HCT116 (cell line): ENCODE measurements at regions not wholly inside any gene's neighbourhood (a gene's known extent, or its start where the extent isn't known, plus 50 kb on each side); places are given as distances from the start of the nearest gene placed in this dataset.

Source experiments
- ATAC-seq: fragments of 200-7000 bp; cut with Tn5 transposase; 2 replicates; pipeline ENCODE4 v1.9.1; 2020; ENCODE audit warnings: mild to moderate bottlenecking, moderate library complexity
- BruUV-seq: library from RNA; stranded (reverse); fragments of 400-500 nt; replicated peaks from 2 replicates; lab custom pipeline; 2021; lab: Mats Ljungman, UMichigan
- CTCF ChIA-PET: fragments of 300-600 bp; sonication (Branson Sonifier 250); formaldehyde crosslinking; loops from one replicate; lab custom pipeline; 2021; ENCODE audit warnings: antibody characterized with exemption; lab: Charles Lee
- POLR2A ChIA-PET: fragments of 300-600, 350-600 bp; sonication (Branson Sonifier 250); formaldehyde crosslinking; loops from one replicate; lab custom pipeline; 2021; ENCODE audit warnings: antibody characterized with exemption; lab: Charles Lee
- RAD21 ChIA-PET, 2 experiments: fragments of 300-600 bp; sonication (Branson Sonifier 250); formaldehyde crosslinking; loops; one replicate each; lab custom pipeline; 2023; ENCODE audit warnings: low total read pairs in 2 of 2; ENCODE audit not compliant: uncharacterized antibody in 2 of 2, unreplicated experiment in 2 of 2, low non-redundant PET in 1 of 2; lab: Charles Lee
- DNase-seq: peaks from one replicate; pipeline ENCODE4 v3.0.0-alpha.2; 2010; ENCODE audit warnings: low read depth, low spot score
- H2AFZ ChIP-seq: fragments of 200-600 bp; shearing (Covaris generic), sonication (generic); 2 replicates; pipeline ENCODE4 v1.6.1; 2017; ENCODE audit warnings: low read depth, mixed run types, mixed read lengths, antibody characterized with exemption, low read length; ENCODE audit not compliant: poor library complexity, severe bottlenecking
- H3K27ac ChIP-seq: 2 replicates; pipeline ENCODE4 v1.5.1; 2012; ENCODE audit warnings: low read depth, low read length
- H3K27me3 ChIP-seq: fragments of 200-600 bp; sonication (generic); 2 replicates; pipeline ENCODE4 v1.6.1; 2016; ENCODE audit warnings: mixed run types, low read length, mixed read lengths; ENCODE audit not compliant: insufficient read depth
- H3K36me3 ChIP-seq, 2 experiments: fragments of 200-500 bp in 1 of 2; fragments of 200-600 bp in 1 of 2; sonication (Bioruptor generic) in 1 of 2; sonication (generic) in 1 of 2; 2 replicates each; pipeline versions ENCODE4 v1.5.1 to v1.6.1; 2014 to 2016; ENCODE audit warnings: low read length in 2 of 2, inconsistent platforms in 1 of 2, mixed read lengths in 1 of 2, mixed run types in 1 of 2; ENCODE audit not compliant: insufficient read depth in 2 of 2, control insufficient read depth in 1 of 2
- H3K4me1 ChIP-seq, 2 experiments: fragments of 200-600 bp in 1 of 2; sonication (generic) in 1 of 2; 2 replicates each; pipeline versions ENCODE4 v1.5.1 to v1.6.1; 2012 to 2017; ENCODE audit warnings: low read length in 2 of 2, inconsistent platforms in 1 of 2, mild to moderate bottlenecking in 1 of 2, mixed read lengths in 1 of 2, mixed run types in 1 of 2, moderate library complexity in 1 of 2; ENCODE audit not compliant: insufficient read depth in 2 of 2, control insufficient read depth in 1 of 2
- H3K4me2 ChIP-seq: fragments of 200-600 bp; sonication (generic); 2 replicates; pipeline ENCODE4 v1.6.1; 2017; ENCODE audit warnings: mixed run types, low read length, mixed read lengths
- H3K4me3 ChIP-seq, 2 experiments: fragments of 200-600 bp in 1 of 2; sonication (generic) in 1 of 2; replicated peaks in 1 of 2; 2 replicates each; pipeline ENCODE4 v1.5.1; 2011 to 2016; ENCODE audit warnings: low read length in 2 of 2, control low read depth in 1 of 2, low read depth in 1 of 2, mild to moderate bottlenecking in 1 of 2, mixed read lengths in 1 of 2, mixed run types in 1 of 2
- H3K79me2 ChIP-seq: fragments of 200-600 bp; sonication (generic); 2 replicates; pipeline ENCODE4 v1.6.1; 2017; ENCODE audit warnings: mild to moderate bottlenecking, mixed run types, low read length, moderate library complexity, mixed read lengths; ENCODE audit not compliant: insufficient read depth
- H3K9ac ChIP-seq: fragments of 200-600 bp; sonication (generic); 2 replicates; pipeline ENCODE4 v1.6.1; 2016; ENCODE audit warnings: low read length, mixed read lengths
- H3K9me2 ChIP-seq: fragments of 200-600 bp; sonication (generic), shearing (Covaris generic); 2 replicates; pipeline ENCODE4 v1.6.1; 2017; ENCODE audit warnings: mixed run types, mild to moderate bottlenecking, moderate library complexity; ENCODE audit not compliant: insufficient read depth
- H3K9me3 ChIP-seq, 2 experiments: fragments of 200-500 bp in 1 of 2; fragments of 200-600 bp in 1 of 2; sonication (Bioruptor generic) in 1 of 2; sonication (generic) in 1 of 2; 2 replicates each; pipeline ENCODE4 v1.6.1; 2014 to 2017; ENCODE audit warnings: low read length in 2 of 2, mixed read lengths in 2 of 2, inconsistent platforms in 1 of 2, low read depth in 1 of 2, mild to moderate bottlenecking in 1 of 2, mixed run types in 1 of 2, moderate library complexity in 1 of 2; ENCODE audit not compliant: control insufficient read depth in 1 of 2, insufficient read depth in 1 of 2
- H4K20me1 ChIP-seq: fragments of 200-600 bp; sonication (generic), shearing (Covaris generic); 2 replicates; pipeline ENCODE4 v1.6.1; 2017; ENCODE audit warnings: mixed run types, mild to moderate bottlenecking, moderate library complexity; ENCODE audit not compliant: insufficient read depth
- ATF3 ChIP-seq: IDR thresholded peaks from 2 replicates; pipeline ENCODE4 v1.6.1; 2012
- CBX3 ChIP-seq: IDR thresholded peaks from 2 replicates; pipeline ENCODE4 v1.6.1; 2012; ENCODE audit warnings: low read depth
- CEBPB ChIP-seq: IDR thresholded peaks from 2 replicates; pipeline ENCODE4 v1.6.1; 2012; ENCODE audit warnings: low read depth
- CTCF ChIP-seq, 3 experiments: fragments of 200-600 bp in 1 of 3; sonication (generic) in 1 of 3; IDR thresholded peaks in 2 of 3; conservative IDR thresholded peaks in 1 of 3; 2 replicates each; pipeline ENCODE4 v1.5.1; 2012 to 2017; ENCODE audit warnings: low read depth in 2 of 3, low read length in 2 of 3, antibody characterized with exemption in 1 of 3, borderline replicate concordance in 1 of 3, control low read depth in 1 of 3, mild to moderate bottlenecking in 1 of 3, mixed read lengths in 1 of 3, mixed run types in 1 of 3, moderate library complexity in 1 of 3; ENCODE audit not compliant: insufficient read depth in 1 of 3
- EGR1 ChIP-seq: IDR thresholded peaks from 2 replicates; pipeline ENCODE4 v1.6.1; 2012; ENCODE audit warnings: low read depth
- EZH2phosphoT487 ChIP-seq: fragments of 200-600 bp; IDR thresholded peaks from 2 replicates; pipeline ENCODE4 v1.6.1; 2018; ENCODE audit warnings: antibody characterized with exemption, borderline replicate concordance
- JUND ChIP-seq: IDR thresholded peaks from 2 replicates; pipeline ENCODE4 v1.6.1; 2012
- MAX ChIP-seq: IDR thresholded peaks from 2 replicates; pipeline ENCODE4 v1.6.1; 2012
- POLR2A ChIP-seq: IDR thresholded peaks from 2 replicates; pipeline ENCODE4 v1.7.0; 2011; ENCODE audit warnings: borderline replicate concordance; ENCODE audit not compliant: insufficient read depth, insufficient read length; ENCODE audit errors: extremely low read depth
- POLR2AphosphoS5 ChIP-seq: IDR thresholded peaks from 2 replicates; pipeline ENCODE4 v1.6.1; 2011; ENCODE audit warnings: mild to moderate bottlenecking, low read depth, low read length, moderate library complexity
- RAD21 ChIP-seq: IDR thresholded peaks from 2 replicates; pipeline ENCODE4 v1.6.1; 2012; ENCODE audit warnings: low read depth, mild to moderate bottlenecking
- REST ChIP-seq: IDR thresholded peaks from 2 replicates; pipeline ENCODE4 v1.6.1; 2012; ENCODE audit warnings: low read depth
- SIN3A ChIP-seq: IDR thresholded peaks from 2 replicates; pipeline ENCODE4 v1.6.1; 2012; ENCODE audit warnings: low read depth
- SP1 ChIP-seq: IDR thresholded peaks from 2 replicates; pipeline ENCODE4 v1.6.1; 2012; ENCODE audit warnings: low read depth
- SRF ChIP-seq: IDR thresholded peaks from 2 replicates; pipeline ENCODE4 v1.6.1; 2012; ENCODE audit warnings: low read depth
- ZFX ChIP-seq: fragments of 450-650 bp; IDR thresholded peaks from 2 replicates; pipeline ENCODE4 v1.6.1; 2017
- ZNF274 ChIP-seq: fragments of 200-500 bp; sonication (Bioruptor generic); IDR thresholded peaks from 2 replicates; pipeline ENCODE4 v1.6.1; 2014; ENCODE audit warnings: mild to moderate bottlenecking, low read depth, low read length, inconsistent platforms
- intact Hi-C: fragments of 100-400 bp; cut with micrococcal nuclease; formaldehyde crosslinking; loops from 2 replicates; pipeline ENCODE4 v1.10.0; 2022

- H3K4me3 ChIP-seq, result no peak overlapping the region
- DNase-seq (no peak), ATAC-seq (no peak)
- H4K20me1 ChIP-seq, result no peaks in the 10 kb centered on the region
- no peak overlapping the region for H3K4me2 ChIP-seq
- H3K79me2 ChIP-seq, result no peaks in the 10 kb centered on the region
- no peaks in the 10 kb centered on the region for H3K9me2 ChIP-seq
- BruUV-seq, result no TSS peak
- intact Hi-C loops, result no loop called here
- no peak overlapping the region for H3K9ac ChIP-seq
- H3K9me3 ChIP-seq, result no peaks in the 10 kb centered on the region
- no peaks in the 10 kb centered on the region for H3K36me3 ChIP-seq
- CTCF ChIA-PET, result no interaction called here
- TF ChIP-seq EZH2phosphoT487 (no peak), ZNF274 (no peak), POLR2AphosphoS5 (no peak), POLR2A (no peak), EGR1 (no peak), JUND (no peak), SIN3A (no peak), ZFX (no peak), CBX3 (no peak), MAX (no peak), SP1 (no peak), RAD21 (no peak)
- no peak overlapping the region for H3K27ac ChIP-seq
- H3K4me1 ChIP-seq, result peaks cover 0 to 4% of the 10 kb centered on the region in 2 experiments; a peak in 1 of 4 replicates
- POLR2A ChIA-PET, result no interaction called here
- H2AFZ ChIP-seq, result no peak overlapping the region
- no peaks in the 10 kb centered on the region for H3K27me3 ChIP-seq
- RAD21 ChIA-PET, result no interaction called here
Measured at GRCh38 chr6:105644691-105645090, 241.8 kb upstream of the PREP start.

GRCh38 chr6:105644073-105644489 is 241.2 kb upstream of the PREP start:
- H2AFZ ChIP-seq, result no peak overlapping the region
- DNase-seq (no peak), ATAC-seq (no peak)
- CTCF ChIA-PET, result no interaction called here
- H3K9ac ChIP-seq, result no peak overlapping the region
- no TSS peak for BruUV-seq
- peaks cover 0 to 4% of the 10 kb centered on the region in 2 experiments; a peak in 1 of 4 replicates for H3K4me1 ChIP-seq
- H3K4me2 ChIP-seq, result no peak overlapping the region
- H3K27me3 ChIP-seq, result no peaks in the 10 kb centered on the region
- no peaks in the 10 kb centered on the region for H3K36me3 ChIP-seq
- H3K9me2 ChIP-seq, result no peaks in the 10 kb centered on the region
- H4K20me1 ChIP-seq, result no peaks in the 10 kb centered on the region
- H3K9me3 ChIP-seq, result no peaks in the 10 kb centered on the region
- POLR2A ChIA-PET, result no interaction called here
- intact Hi-C loops, result no loop called here
- H3K27ac ChIP-seq, result no peak overlapping the region
- no peak overlapping the region for H3K4me3 ChIP-seq
- no peaks in the 10 kb centered on the region for H3K79me2 ChIP-seq
- RAD21 ChIA-PET, result no interaction called here
- TF ChIP-seq MAX (no peak), POLR2A (no peak), REST (no peak), SP1 (no peak), CTCF (IDR thresholded peaks at IDR 0.05 in 2 of 3, conservative IDR thresholded peaks at IDR 0.05 in 1 of 3; ENCODE audit: borderline replicate concordance in 1 of 3, insufficient read depth in 1 of 3, low read depth in 2 of 3, low read length in 2 of 3) (no peak), ATF3 (no peak), SRF (no peak), CEBPB (no peak)
